Spleen (tissue), 11 donors: ENCODE measurements at regions not wholly inside any gene's neighbourhood (a gene's known extent, or its start where the extent isn't known, plus 50 kb on each side); places are given as distances from the start of the nearest gene placed in this dataset.

Experiments used
- DNase-seq: peaks from one replicate; pipeline ENCODE4 v3.0.0-alpha.2; 2020
- H3K27ac ChIP-seq, 8 donors: fragments of 200-600 bp; sonication (generic) in 7 of 8; 1 replicate in 4 of 8; 2 replicates in 4 of 8; pipeline versions ENCODE4 v1.5.0 to v1.8.0; 2016 to 2021; ENCODE audit warnings: inconsistent platforms in 4 of 8, mild to moderate bottlenecking in 4 of 8, moderate library complexity in 1 of 8
- H3K27me3 ChIP-seq, 7 donors: fragments of 200-600 bp; sonication (generic) in 6 of 7; replicated peaks in 1 of 7; 1 replicate in 4 of 7; 2 replicates in 3 of 7; pipeline versions ENCODE4 v1.5.0 to v1.8.0; 2016 to 2021; ENCODE audit warnings: inconsistent platforms in 3 of 7, mild to moderate bottlenecking in 1 of 7
- H3K36me3 ChIP-seq, 6 donors: fragments of 200-600 bp; sonication (generic) in 5 of 6; 1 replicate in 4 of 6; 2 replicates in 2 of 6; pipeline versions ENCODE4 v1.5.0 to v1.8.0; 2016 to 2021; ENCODE audit warnings: inconsistent platforms in 2 of 6
- H3K4me1 ChIP-seq, 6 donors: fragments of 200-600 bp; sonication (generic) in 5 of 6; 1 replicate in 3 of 6; 2 replicates in 3 of 6; pipeline versions ENCODE4 v1.5.0 to v1.8.0; 2016 to 2021; ENCODE audit warnings: inconsistent platforms in 3 of 6
- H3K4me3 ChIP-seq, 8 donors: fragments of 200-600 bp; sonication (generic) in 7 of 8; 1 replicate in 4 of 8; 2 replicates in 4 of 8; pipeline versions ENCODE4 v1.5.0 to v1.8.0; 2016 to 2021; ENCODE audit warnings: inconsistent platforms in 4 of 8, mild to moderate bottlenecking in 4 of 8, moderate library complexity in 2 of 8
- H3K9me3 ChIP-seq, 8 donors: fragments of 200-600 bp; sonication (generic) in 7 of 8; 1 replicate in 4 of 8; 2 replicates in 4 of 8; pipeline versions ENCODE4 v1.5.0 to v1.8.0; 2016 to 2021; ENCODE audit warnings: inconsistent platforms in 4 of 8
- CTCF ChIP-seq, 11 experiments: fragments of 200-600 bp in 7 of 11; fragments of 450-650 bp in 4 of 11; sonication (generic) in 4 of 11; IDR thresholded peaks in 8 of 11; conservative IDR thresholded peaks in 3 of 11; 1 replicate in 7 of 11; 2 replicates in 4 of 11; pipeline versions ENCODE4 v1.4.0 to v1.8.0; 2016 to 2021; ENCODE audit warnings: antibody characterized with exemption in 11 of 11, inconsistent platforms in 4 of 11, mild to moderate bottlenecking in 1 of 11
- POLR2A ChIP-seq, 3 donors: fragments of 450-650 bp; IDR thresholded peaks; one replicate each; pipeline ENCODE4 v1.5.1; 2017; ENCODE audit warnings: antibody characterized with exemption in 3 of 3, mild to moderate bottlenecking in 1 of 3
- POLR2AphosphoS5 ChIP-seq, 3 donors: sonication (generic); formaldehyde crosslinking; IDR thresholded peaks; one replicate each; pipeline ENCODE4 v1.5.1; 2017; ENCODE audit warnings: antibody characterized with exemption in 3 of 3
- WGBS, 5 donors: extraction: QIAGEN DNeasy Blood & Tissue Kit in 3 of 5; methylation state at CpG; one replicate each; pipeline versions ENCODE4 v1.1.5 to v1.1.7; 2013 to 2018; 5-methylcytosine and 5-hydroxymethylcytosine counted together
- intact Hi-C: fragments of 100-400 bp; cut with DNase I; formaldehyde crosslinking; loops from one replicate; pipeline ENCODE4 v1.15.0; 2023; ENCODE audit warnings: low total_unique reads
- small RNA-seq, 4 donors: library from RNA; depleted of rRNA; stranded (forward); fragments of <200 nt; gene quantifications; one replicate each; pipeline ENCODE3, GENCODE V24; 2016
- donor health status: healthy with polysubstance abuse.
- donor health status: DM: no; HTN: no; CAD: no; lungs with moderate emphysema.
- donor health status: DM: no; HTN: no; CAD: no.
- donor health status: Bipolar disorder and iron deficiency.
- donor health status: healthy.
- donor health status: DM: no; HTN: no; CAD: no.
- donor health status: DM: yes; HTN: yes; CAD: no.

GRCh38 chr15:24607636-24608035, 67.9 kb upstream of the NPAP1 start:
- Histone ChIP-seq H3K27ac (no peak overlapping the region), H3K4me1 (no peaks in the 10 kb centered on the region), H3K9me3 (peaks cover 0 to 54% (median 5%) of the 10 kb centered on the region in 8 donors), H3K27me3 (no peaks in the 10 kb centered on the region), H3K36me3 (no peaks in the 10 kb centered on the region), H3K4me3 (no peak overlapping the region)
- DNase-seq, result no peak
- 58 to 78% (median 74%) methylated on average over 4 of the region's 4 CpGs for WGBS, 5 donors
- intact Hi-C loops, result no loop called here
- TF ChIP-seq POLR2A (IDR thresholded peaks at IDR 0.05), result no peak
- no peak for TF ChIP-seq POLR2AphosphoS5 (IDR thresholded peaks at IDR 0.05)
- TF ChIP-seq CTCF (IDR thresholded peaks at IDR 0.05 in 8 of 11, conservative IDR thresholded peaks at IDR 0.05 in 3 of 11), result no peak

GRCh38 chr15:24617646-24618045, 57.9 kb upstream of the NPAP1 start:
- no peak overlapping the region for H3K27ac ChIP-seq
- peaks cover 0 to 77% (median 36%) of the 10 kb centered on the region in 8 donors for H3K9me3 ChIP-seq
- WGBS, 5 donors, result 0 to 63% (median 46%) methylated on average over 1 of the region's 1 CpG
- TF ChIP-seq POLR2AphosphoS5 (IDR thresholded peaks at IDR 0.05), result no peak
- no peak for TF ChIP-seq POLR2A (IDR thresholded peaks at IDR 0.05)
- TF ChIP-seq CTCF (IDR thresholded peaks at IDR 0.05 in 8 of 11, conservative IDR thresholded peaks at IDR 0.05 in 3 of 11), result no peak
- no peak overlapping the region for H3K4me3 ChIP-seq
- intact Hi-C loops, result no loop called here
- no peaks in the 10 kb centered on the region for H3K4me1 ChIP-seq
- H3K27me3 ChIP-seq, result no peaks in the 10 kb centered on the region
- no peak for DNase-seq
- no peaks in the 10 kb centered on the region for H3K36me3 ChIP-seq

GRCh38 chr15:24621630-24622215, 53.9 kb upstream of the NPAP1 start:
- WGBS, 5 donors, result 68 to 82% (median 78%) methylated on average over 3 of the region's 3 CpGs
- no peak for DNase-seq

More at GRCh38 chr15:24621630-24622215, 53.9 kb upstream of the NPAP1 start:
- intact Hi-C loops, result no loop called here
- no peak for TF ChIP-seq CTCF (IDR thresholded peaks at IDR 0.05 in 8 of 11, conservative IDR thresholded peaks at IDR 0.05 in 3 of 11)
- no peak for TF ChIP-seq POLR2A (IDR thresholded peaks at IDR 0.05)
- no peak for TF ChIP-seq POLR2AphosphoS5 (IDR thresholded peaks at IDR 0.05)
- H3K36me3 ChIP-seq, result no peaks in the 10 kb centered on the region
- no peak overlapping the region for H3K4me3 ChIP-seq
- no peaks in the 10 kb centered on the region for H3K4me1 ChIP-seq
- H3K27me3 ChIP-seq, result no peaks in the 10 kb centered on the region
- no peak overlapping the region for H3K27ac ChIP-seq
- peaks cover 0 to 76% (median 33%) of the 10 kb centered on the region in 8 donors for H3K9me3 ChIP-seq

Small RNA genes lying in the stretch of these regions (small RNA-seq; reads per million reads assigned to genes)
- gene RNU6-741P, result 0 reads per million in 4 donors
